ENCODE measurements at regions not wholly inside any gene's neighbourhood (a gene's known extent, or its start where the extent isn't known, plus 50 kb on each side); places are given as distances from the start of the nearest gene placed in this dataset.
"Not testable (repeated sequence)": the region's sequence is repeated elsewhere in the genome, so short reads cannot be mapped to it uniquely, and the experiment has no call there.

- H3K27ac Mint-ChIP-seq; H3K36me3 Mint-ChIP-seq; CTCF ChIA-PET; POLR2A ChIA-PET; H3K4me3 Mint-ChIP-seq; H3K9me3 Mint-ChIP-seq; H3K4me1 Mint-ChIP-seq (ENCODE audit: low read depth); intact Hi-C loops (cut with micrococcal nuclease); DNase-seq; H3K27me3 Mint-ChIP-seq: not testable (repeated sequence)
Observed at GRCh38 chrX:66992077-66992476, 353.2 kb upstream of the EDA2R start.

GRCh38 chrX:66988331-66988730 lies 349.5 kb upstream of the EDA2R start:
- no peaks in the 10 kb centered on the region for H3K36me3 Mint-ChIP-seq
- no peak overlapping the region for H3K4me3 Mint-ChIP-seq
- H3K27ac Mint-ChIP-seq, result no peak overlapping the region
- no peaks in the 10 kb centered on the region for H3K9me3 Mint-ChIP-seq
- CTCF ChIA-PET, result no interaction called here
- no peak for DNase-seq
- POLR2A ChIA-PET, result no interaction called here
- H3K4me1 Mint-ChIP-seq (ENCODE audit: low read depth), result no peaks in the 10 kb centered on the region
- intact Hi-C loops (cut with micrococcal nuclease), result no loop called here
- H3K27me3 Mint-ChIP-seq, result no peaks in the 10 kb centered on the region

GRCh38 chrX:66961665-66962064 lies 322.8 kb upstream of the EDA2R start:
- no peaks in the 10 kb centered on the region for H3K4me1 Mint-ChIP-seq (ENCODE audit: low read depth)
- no peak for DNase-seq

DNA sequence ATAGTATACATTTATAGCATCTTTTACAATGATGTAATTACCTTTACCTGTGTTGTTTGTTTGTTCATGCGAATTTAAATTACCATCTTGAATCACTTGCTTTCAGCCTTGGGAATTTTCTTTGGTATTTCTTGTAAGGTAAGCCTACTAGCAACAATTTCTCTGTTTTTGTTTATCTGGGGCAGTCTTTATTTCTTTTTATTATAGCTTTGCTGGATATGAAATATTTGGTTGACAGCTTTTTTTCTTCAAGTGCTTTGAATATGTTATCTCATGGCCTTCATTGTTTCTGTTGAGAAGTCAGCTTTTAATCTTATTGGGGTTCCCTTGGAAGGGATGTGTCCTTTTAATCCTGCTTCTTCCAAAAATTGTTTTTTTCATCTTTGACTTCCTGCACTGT lies 292.8 kb upstream of the EDA2R start:
- POLR2A ChIA-PET, result no interaction called here
- Mint-ChIP-seq H3K4me1 (ENCODE audit: low read depth) (no peaks in the 10 kb centered on the region), H3K27ac (no peak overlapping the region), H3K36me3 (no peaks in the 10 kb centered on the region), H3K4me3 (no peak overlapping the region), H3K9me3 (peaks cover 7% of the 10 kb centered on the region), H3K27me3 (no peaks in the 10 kb centered on the region)
- no peak for DNase-seq
- intact Hi-C loops (cut with micrococcal nuclease), result no loop called here
- CTCF ChIA-PET, result no interaction called here

More at GRCh38 chrX:66961665-66962064, 322.8 kb upstream of the EDA2R start:
- intact Hi-C loops (cut with micrococcal nuclease), result no loop called here
- H3K9me3 Mint-ChIP-seq, result peaks cover 7% of the 10 kb centered on the region
- no peak overlapping the region for H3K4me3 Mint-ChIP-seq
- H3K36me3 Mint-ChIP-seq, result no peaks in the 10 kb centered on the region
- H3K27me3 Mint-ChIP-seq, result no peaks in the 10 kb centered on the region
- no peak overlapping the region for H3K27ac Mint-ChIP-seq
- ChIA-PET CTCF (no interaction called here), POLR2A (no interaction called here)

GRCh38 chrX:66930516-66930915 lies 291.6 kb upstream of the EDA2R start:
- intact Hi-C loops (cut with micrococcal nuclease); H3K36me3 Mint-ChIP-seq; H3K27ac Mint-ChIP-seq; H3K4me3 Mint-ChIP-seq; H3K4me1 Mint-ChIP-seq (ENCODE audit: low read depth); DNase-seq; CTCF ChIA-PET; POLR2A ChIA-PET; H3K9me3 Mint-ChIP-seq; H3K27me3 Mint-ChIP-seq: not testable (repeated sequence)

DNA sequence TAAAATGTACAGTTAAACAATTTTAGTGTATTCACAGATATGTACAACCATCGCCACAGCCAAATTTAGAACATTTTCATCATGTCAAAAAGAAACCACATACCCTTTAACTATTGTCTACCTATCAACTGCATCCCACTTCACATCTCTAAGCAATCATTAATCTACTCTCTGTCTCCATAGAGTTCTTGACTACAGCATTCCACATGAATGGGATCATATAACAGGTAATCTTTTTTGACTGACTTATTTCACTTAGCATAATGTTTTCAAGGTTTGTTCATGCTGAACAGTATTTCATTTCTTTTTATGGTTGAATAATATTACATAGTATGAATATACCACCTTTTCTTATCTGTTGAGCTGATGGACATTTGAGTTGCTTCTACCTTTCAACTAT lies 281.4 kb upstream of the EDA2R start:
- Mint-ChIP-seq H3K27me3 (no peaks in the 10 kb centered on the region), H3K4me1 (ENCODE audit: low read depth) (no peaks in the 10 kb centered on the region), H3K27ac (no peak overlapping the region), H3K36me3 (no peaks in the 10 kb centered on the region), H3K4me3 (no peak overlapping the region), H3K9me3 (no peaks in the 10 kb centered on the region)
- intact Hi-C loops (cut with micrococcal nuclease), result no loop called here
- DNase-seq, result no peak
- CTCF ChIA-PET, result no interaction called here
- POLR2A ChIA-PET, result no interaction called here

- ChIA-PET POLR2A (no interaction called here), CTCF (no interaction called here)
- Mint-ChIP-seq H3K36me3 (no peaks in the 10 kb centered on the region), H3K4me1 (ENCODE audit: low read depth) (no peaks in the 10 kb centered on the region), H3K27me3 (no peaks in the 10 kb centered on the region), H3K4me3 (no peak overlapping the region), H3K27ac (no peak overlapping the region), H3K9me3 (no peaks in the 10 kb centered on the region)
- intact Hi-C loops (cut with micrococcal nuclease), result no loop called here
- no peak for DNase-seq
Observed at GRCh38 chrX:66919280-66919832, 280.5 kb upstream of the EDA2R start.

- ChIA-PET CTCF (no interaction called here), POLR2A (no interaction called here)
- intact Hi-C loops (cut with micrococcal nuclease), result no loop called here
- no peak overlapping the region for H3K27ac Mint-ChIP-seq
- no peak overlapping the region for H3K4me3 Mint-ChIP-seq
- H3K4me1 Mint-ChIP-seq (ENCODE audit: low read depth), result no peaks in the 10 kb centered on the region
- H3K27me3 Mint-ChIP-seq, result no peaks in the 10 kb centered on the region
- H3K36me3 Mint-ChIP-seq, result no peaks in the 10 kb centered on the region
- H3K9me3 Mint-ChIP-seq, result no peaks in the 10 kb centered on the region
- no peak for DNase-seq
Observed at GRCh38 chrX:66918511-66918910, 279.6 kb upstream of the EDA2R start.

DNA sequence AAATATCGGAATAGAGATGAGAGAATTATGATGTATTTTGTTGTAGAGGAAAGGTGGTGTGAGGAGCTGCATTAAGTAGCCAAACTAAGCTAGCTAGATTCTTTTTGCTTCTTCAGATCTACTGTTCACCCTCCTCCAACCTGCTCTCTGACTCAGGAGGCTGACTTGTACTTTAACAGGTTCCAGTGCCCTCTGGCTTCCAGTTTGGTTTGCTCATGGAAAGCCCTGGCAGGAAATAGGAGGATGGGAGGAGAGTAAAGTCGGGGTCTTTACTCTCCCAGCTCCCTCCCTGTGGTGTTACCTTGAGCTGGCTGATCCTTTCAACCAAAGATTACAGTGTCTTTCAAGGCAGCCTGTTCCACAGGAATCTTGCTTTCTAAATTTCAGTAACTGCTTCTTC lies 277.0 kb upstream of the EDA2R start:
- intact Hi-C loops (cut with micrococcal nuclease), result no loop called here
- CTCF ChIA-PET, result no interaction called here
- Mint-ChIP-seq H3K9me3 (no peaks in the 10 kb centered on the region), H3K27ac (no peak overlapping the region), H3K27me3 (no peaks in the 10 kb centered on the region), H3K36me3 (no peaks in the 10 kb centered on the region), H3K4me3 (no peak overlapping the region), H3K4me1 (ENCODE audit: low read depth) (no peaks in the 10 kb centered on the region)
- POLR2A ChIA-PET, result no interaction called here
- DNase-seq, result no peak

DNA sequence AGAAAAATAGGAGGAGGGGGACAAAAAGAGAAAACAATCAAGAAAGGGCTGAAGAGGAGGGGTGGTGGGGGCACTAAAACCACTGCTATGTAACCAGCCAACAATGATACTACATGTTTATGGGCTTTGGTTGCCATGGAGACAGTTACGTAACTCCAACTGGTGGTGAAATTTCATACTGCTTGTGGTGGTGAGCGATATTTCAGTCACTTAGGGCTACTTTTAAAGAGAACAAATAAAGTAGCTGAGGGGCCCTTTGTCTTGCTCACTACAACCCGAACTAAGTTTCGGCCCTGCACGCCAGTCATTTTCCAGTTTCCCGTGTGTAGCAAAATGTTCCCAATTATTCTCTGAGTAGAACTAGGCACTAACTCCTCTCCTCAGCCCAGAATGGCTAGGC lies 275.2 kb upstream of the EDA2R start:
- Mint-ChIP-seq H3K4me3 (no peak overlapping the region), H3K4me1 (ENCODE audit: low read depth) (no peaks in the 10 kb centered on the region), H3K27me3 (no peaks in the 10 kb centered on the region), H3K27ac (no peak overlapping the region), H3K36me3 (no peaks in the 10 kb centered on the region), H3K9me3 (no peaks in the 10 kb centered on the region)
- ChIA-PET POLR2A (no interaction called here), CTCF (no interaction called here)
- intact Hi-C loops (cut with micrococcal nuclease), result no loop called here
- DNase-seq, result no peak

DNA sequence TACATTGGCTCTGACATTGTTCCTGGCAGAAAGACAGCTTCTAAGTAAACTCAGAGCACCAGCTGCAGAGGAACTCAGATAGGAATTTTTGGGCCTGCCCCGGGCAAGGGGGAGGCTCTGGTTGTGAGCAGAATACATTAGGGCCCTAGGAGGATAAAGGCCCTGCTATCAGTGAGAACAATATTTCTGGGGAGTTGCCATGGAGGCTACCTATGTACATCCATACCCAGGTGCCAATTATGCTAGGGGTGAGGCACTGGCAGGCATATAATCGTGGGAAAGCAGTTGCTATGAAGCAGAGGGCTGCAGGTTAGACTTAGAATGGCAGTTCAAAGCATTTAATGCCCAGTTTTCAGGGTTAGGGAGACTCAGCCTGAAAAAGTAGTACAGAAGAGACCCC lies 273.5 kb upstream of the EDA2R start:
- ChIA-PET POLR2A (no interaction called here), CTCF (no interaction called here)
- H3K4me3 Mint-ChIP-seq, result no peak overlapping the region
- no peak overlapping the region for H3K27ac Mint-ChIP-seq
- no peaks in the 10 kb centered on the region for H3K9me3 Mint-ChIP-seq
- no peaks in the 10 kb centered on the region for H3K36me3 Mint-ChIP-seq
- no peaks in the 10 kb centered on the region for H3K4me1 Mint-ChIP-seq (ENCODE audit: low read depth)
- DNase-seq, result no peak
- intact Hi-C loops (cut with micrococcal nuclease), result no loop called here
- no peaks in the 10 kb centered on the region for H3K27me3 Mint-ChIP-seq

GRCh38 chrX:66902081-66902480 lies 263.2 kb upstream of the EDA2R start:
- H3K27ac Mint-ChIP-seq, result no peak overlapping the region
- H3K9me3 Mint-ChIP-seq, result no peaks in the 10 kb centered on the region
- H3K4me1 Mint-ChIP-seq (ENCODE audit: low read depth), result no peaks in the 10 kb centered on the region
- DNase-seq, result no peak
- no peak overlapping the region for H3K4me3 Mint-ChIP-seq
- intact Hi-C loops (cut with micrococcal nuclease), result no loop called here
- H3K27me3 Mint-ChIP-seq, result no peaks in the 10 kb centered on the region
- ChIA-PET POLR2A (no interaction called here), CTCF (no interaction called here)
- no peaks in the 10 kb centered on the region for H3K36me3 Mint-ChIP-seq

DNA sequence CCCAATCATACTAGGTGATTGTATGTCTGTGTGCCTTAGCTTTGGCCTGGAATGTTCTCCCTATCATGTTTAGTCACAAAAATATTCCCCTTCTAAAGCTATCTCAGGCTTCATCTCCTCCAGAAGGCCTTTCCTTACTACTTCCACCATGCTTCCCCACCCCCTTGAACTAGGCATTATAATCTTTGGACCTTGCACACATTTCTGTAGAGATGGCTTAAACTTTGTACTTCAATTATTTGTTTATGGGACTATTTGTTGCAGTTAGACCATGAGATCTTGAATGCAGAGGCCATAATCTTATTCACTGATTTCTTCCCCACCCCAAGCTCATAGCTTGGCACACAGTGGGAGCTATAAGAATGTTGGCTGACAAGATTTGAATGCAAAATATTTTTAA lies 262.0 kb upstream of the EDA2R start:
- CTCF ChIA-PET, result no interaction called here
- Mint-ChIP-seq H3K27me3 (no peaks in the 10 kb centered on the region), H3K4me3 (no peak overlapping the region), H3K9me3 (no peaks in the 10 kb centered on the region), H3K27ac (no peak overlapping the region), H3K4me1 (ENCODE audit: low read depth) (no peaks in the 10 kb centered on the region), H3K36me3 (no peaks in the 10 kb centered on the region)
- POLR2A ChIA-PET, result no interaction called here
- intact Hi-C loops (cut with micrococcal nuclease), result no loop called here
- DNase-seq, result no peak

GRCh38 chrX:66892004-66892403 lies 253.1 kb upstream of the EDA2R start:
- CTCF ChIA-PET, result no interaction called here
- no peaks in the 10 kb centered on the region for H3K4me1 Mint-ChIP-seq (ENCODE audit: low read depth)
- no peaks in the 10 kb centered on the region for H3K9me3 Mint-ChIP-seq
- no peaks in the 10 kb centered on the region for H3K27me3 Mint-ChIP-seq
- intact Hi-C loops (cut with micrococcal nuclease), result no loop called here
- no peak for DNase-seq
- H3K36me3 Mint-ChIP-seq, result no peaks in the 10 kb centered on the region
- POLR2A ChIA-PET, result no interaction called here
- H3K4me3 Mint-ChIP-seq, result no peak overlapping the region
- no peak overlapping the region for H3K27ac Mint-ChIP-seq
